Uterus (tissue), 2 donors: ENCODE measurements at regions not wholly inside any gene's neighbourhood (a gene's known extent, or its start where the extent isn't known, plus 50 kb on each side); places are given as distances from the start of the nearest gene placed in this dataset.

Experiments
- POLR2A ChIP-seq, 2 donors: fragments of 450-650 bp; IDR thresholded peaks; one replicate each; pipeline ENCODE4 v1.6.1; 2016; ENCODE audit warnings: antibody characterized with exemption in 2 of 2, mild to moderate bottlenecking in 1 of 2, moderate library complexity in 1 of 2
- TF ChIP-seq, protein P1 (sequence below), 4 experiments: fragments of 200-600 bp in 2 of 4; fragments of 450-650 bp in 2 of 4; sonication (generic) in 2 of 4; IDR thresholded peaks; one replicate each; pipeline ENCODE4 v1.5.1; 2016 to 2019; ENCODE audit warnings: antibody characterized with exemption in 4 of 4, mild to moderate bottlenecking in 2 of 4, moderate library complexity in 1 of 4

DNA sequence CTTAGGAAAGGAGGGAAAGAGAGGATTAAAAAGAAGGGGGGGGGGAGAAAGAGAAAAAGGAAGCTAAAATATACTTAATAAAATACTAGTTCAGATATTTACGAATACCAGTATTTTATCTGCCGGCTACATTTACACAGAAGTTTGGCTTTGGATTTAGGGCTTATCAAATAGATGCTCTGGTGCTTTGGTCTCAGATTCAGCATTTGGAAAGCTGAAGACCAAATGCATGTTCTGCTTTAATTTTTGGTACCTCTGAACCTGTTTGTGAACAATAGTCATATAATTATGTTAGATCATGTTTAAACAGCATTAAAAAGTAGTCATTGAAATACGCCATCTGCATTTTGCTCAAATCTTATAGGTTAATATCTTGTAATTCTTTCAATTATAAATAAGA is 786.0 kb upstream of the CITED2 start:
- TF ChIP-seq, protein P1, sequence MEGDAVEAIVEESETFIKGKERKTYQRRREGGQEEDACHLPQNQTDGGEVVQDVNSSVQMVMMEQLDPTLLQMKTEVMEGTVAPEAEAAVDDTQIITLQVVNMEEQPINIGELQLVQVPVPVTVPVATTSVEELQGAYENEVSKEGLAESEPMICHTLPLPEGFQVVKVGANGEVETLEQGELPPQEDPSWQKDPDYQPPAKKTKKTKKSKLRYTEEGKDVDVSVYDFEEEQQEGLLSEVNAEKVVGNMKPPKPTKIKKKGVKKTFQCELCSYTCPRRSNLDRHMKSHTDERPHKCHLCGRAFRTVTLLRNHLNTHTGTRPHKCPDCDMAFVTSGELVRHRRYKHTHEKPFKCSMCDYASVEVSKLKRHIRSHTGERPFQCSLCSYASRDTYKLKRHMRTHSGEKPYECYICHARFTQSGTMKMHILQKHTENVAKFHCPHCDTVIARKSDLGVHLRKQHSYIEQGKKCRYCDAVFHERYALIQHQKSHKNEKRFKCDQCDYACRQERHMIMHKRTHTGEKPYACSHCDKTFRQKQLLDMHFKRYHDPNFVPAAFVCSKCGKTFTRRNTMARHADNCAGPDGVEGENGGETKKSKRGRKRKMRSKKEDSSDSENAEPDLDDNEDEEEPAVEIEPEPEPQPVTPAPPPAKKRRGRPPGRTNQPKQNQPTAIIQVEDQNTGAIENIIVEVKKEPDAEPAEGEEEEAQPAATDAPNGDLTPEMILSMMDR (IDR thresholded peaks at IDR 0.05) = no peak
- no peak for TF ChIP-seq POLR2A (IDR thresholded peaks at IDR 0.05)
